Transverse colon (tissue), 4 donors: ENCODE measurements at regions not wholly inside any gene's neighbourhood (a gene's known extent, or its start where the extent isn't known, plus 50 kb on each side); places are given as distances from the start of the nearest gene placed in this dataset.

ENCODE experiments used
- DNase-seq: peaks from one replicate; pipeline ENCODE4 v3.0.0-alpha.2; 2019
- H3K27ac ChIP-seq, 4 donors: fragments of 200-600 bp; sonication (generic); 2 replicates each; pipeline ENCODE4 v1.5.1; 2016 to 2018; ENCODE audit warnings: inconsistent platforms in 4 of 4
- H3K27me3 ChIP-seq: fragments of 200-600 bp; sonication (generic); 2 replicates; pipeline ENCODE4 v1.5.1; 2017; ENCODE audit warnings: inconsistent platforms
- H3K36me3 ChIP-seq, 4 donors: fragments of 200-600 bp; sonication (generic); 2 replicates each; pipeline ENCODE4 v1.5.1; 2017 to 2019; ENCODE audit warnings: inconsistent platforms in 4 of 4
- H3K4me1 ChIP-seq, 4 donors: fragments of 200-600 bp; sonication (generic); 2 replicates each; pipeline ENCODE4 v1.5.1; 2017 to 2020; ENCODE audit warnings: inconsistent platforms in 4 of 4
- H3K4me3 ChIP-seq, 4 donors: fragments of 200-600 bp; sonication (generic); 1 replicate in 1 of 4; 2 replicates in 3 of 4; pipeline versions ENCODE4 v1.5.1 to v1.6.1; 2017 to 2019; ENCODE audit warnings: inconsistent platforms in 4 of 4
- H3K9me3 ChIP-seq, 2 donors: fragments of 200-600 bp; sonication (generic); 2 replicates each; pipeline ENCODE4 v1.5.1; 2017 to 2019; ENCODE audit warnings: inconsistent platforms in 2 of 2
- CTCF ChIP-seq, 5 experiments: fragments of 200-600 bp in 3 of 5; fragments of 450-650 bp in 2 of 5; sonication (generic) in 3 of 5; IDR thresholded peaks; 1 replicate in 2 of 5; 2 replicates in 3 of 5; pipeline ENCODE4 v1.5.1; 2016 to 2017; ENCODE audit warnings: antibody characterized with exemption in 5 of 5, inconsistent platforms in 3 of 5, mild to moderate bottlenecking in 2 of 5, moderate library complexity in 1 of 5
- EP300 ChIP-seq: sonication (generic); formaldehyde crosslinking; IDR thresholded peaks from one replicate; pipeline ENCODE4 v1.6.1; 2017; ENCODE audit warnings: antibody characterized with exemption, low read depth
- POLR2A ChIP-seq: fragments of 450-650 bp; IDR thresholded peaks from one replicate; pipeline ENCODE4 v1.6.1; 2016; ENCODE audit warnings: antibody characterized with exemption, mild to moderate bottlenecking, moderate library complexity
- POLR2AphosphoS5 ChIP-seq, 3 donors: sonication (generic); formaldehyde crosslinking; IDR thresholded peaks; one replicate each; pipeline ENCODE4 v1.6.1; 2016; ENCODE audit warnings: antibody characterized with exemption in 3 of 3
- WGBS, 2 donors: methylation state at CpG; one replicate each; pipeline ENCODE4 v1.1.5; 2018; ENCODE audit warnings: low coverage in 1 of 2; 5-methylcytosine and 5-hydroxymethylcytosine counted together
- in situ Hi-C, 4 donors: fragments of 200-750 bp; cut with MboI; loops; one replicate each; pipeline versions ENCODE4 v1.15.0 to v1.15.1; 2017; ENCODE audit warnings: low sequenced_read_pairs in 3 of 4, low pct_ligation_motif_present in 1 of 4, low pct_unique_long_range_greater_than_20kb in 1 of 4
- intact Hi-C: fragments of 100-400 bp; cut with DNase I; formaldehyde crosslinking; loops from one replicate; pipeline ENCODE4 v1.15.1; 2023; ENCODE audit warnings: low total_unique reads

GRCh38 chr18:30696201-30696600 is 346.3 kb downstream of the DSC3 start:
- no peaks in the 10 kb centered on the region for H3K36me3 ChIP-seq
- no peaks in the 10 kb centered on the region for H3K27me3 ChIP-seq
- no peaks in the 10 kb centered on the region for H3K9me3 ChIP-seq
- intact Hi-C loops (no loop called here), in situ Hi-C loops (no loop called here)
- DNase-seq, result no peak
- H3K27ac ChIP-seq, result no peak overlapping the region
- H3K4me1 ChIP-seq, result no peaks in the 10 kb centered on the region
- TF ChIP-seq POLR2AphosphoS5 (IDR thresholded peaks at IDR 0.05) (no peak), CTCF (IDR thresholded peaks at IDR 0.05) (no peak), POLR2A (no peak), EP300 (no peak)
- no peak overlapping the region for H3K4me3 ChIP-seq
- WGBS, 2 donors, result 89 to 90% methylated on average over 5 of the region's 5 CpGs

- H3K27ac ChIP-seq, result no peak overlapping the region
- no peaks in the 10 kb centered on the region for H3K9me3 ChIP-seq
- no peak overlapping the region for H3K4me3 ChIP-seq
- TF ChIP-seq EP300 (no peak), CTCF (IDR thresholded peaks at IDR 0.05) (no peak), POLR2A (no peak), POLR2AphosphoS5 (IDR thresholded peaks at IDR 0.05) (no peak)
- no peak for DNase-seq
- H3K4me1 ChIP-seq, result no peaks in the 10 kb centered on the region
- WGBS, 2 donors, result 60% methylated on average over 1 of the region's 3 CpGs; no CpG with 5 or more reads in 1 of the 2 donors
- intact Hi-C loops, result no loop called here
- H3K36me3 ChIP-seq, result no peaks in the 10 kb centered on the region
- H3K27me3 ChIP-seq, result no peaks in the 10 kb centered on the region
- in situ Hi-C loops, result no loop called here
These were observed 347.8 kb downstream of the DSC3 start for GRCh38 chr18:30694773-30695172.

GRCh38 chr18:30689216-30689615 is 353.3 kb downstream of the DSC3 start:
- H3K4me3 ChIP-seq, result no peak overlapping the region

DNA sequence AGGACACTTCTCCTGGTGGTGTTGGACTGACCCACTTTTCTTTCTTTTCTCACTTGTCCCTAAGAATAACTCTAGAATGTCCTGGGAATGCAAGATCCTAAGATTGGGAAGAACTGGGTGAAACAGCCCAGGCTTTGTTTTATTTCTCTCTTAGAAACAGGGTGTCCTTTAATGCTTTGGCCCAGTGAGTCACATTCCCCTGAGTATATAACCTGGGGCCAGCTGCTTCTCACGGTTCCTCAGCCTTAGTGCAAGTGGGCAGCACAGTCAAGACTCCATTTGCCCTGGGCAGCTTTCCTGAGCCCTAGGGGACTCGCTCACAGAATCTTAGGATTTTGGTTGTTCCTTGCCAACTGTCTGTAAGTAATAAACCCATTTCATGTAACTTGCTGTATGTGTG is 355.0 kb downstream of the DSC3 start:
- H3K9me3 ChIP-seq, result no peaks in the 10 kb centered on the region
- H3K36me3 ChIP-seq, result no peaks in the 10 kb centered on the region
- 63% methylated on average over 2 of the region's 2 CpGs; no CpG with 5 or more reads in 1 of the 2 donors for WGBS, 2 donors
- in situ Hi-C loops (no loop called here), intact Hi-C loops (no loop called here)
- no peaks in the 10 kb centered on the region for H3K4me1 ChIP-seq
- TF ChIP-seq POLR2A, result no peak
- H3K4me3 ChIP-seq, result no peak overlapping the region
- DNase-seq, result no peak
- no peaks in the 10 kb centered on the region for H3K27me3 ChIP-seq
- no peak overlapping the region for H3K27ac ChIP-seq

More at GRCh38 chr18:30689216-30689615, 353.3 kb downstream of the DSC3 start:
- in situ Hi-C loops, result no loop called here
- Histone ChIP-seq H3K27me3 (no peaks in the 10 kb centered on the region), H3K4me1 (no peaks in the 10 kb centered on the region), H3K36me3 (no peaks in the 10 kb centered on the region), H3K9me3 (no peaks in the 10 kb centered on the region), H3K27ac (no peak overlapping the region)
- WGBS, 2 donors, result 64 to 74% methylated on average over 1 to 2 of the region's 2 CpGs
- no peak for DNase-seq
- TF ChIP-seq EP300 (no peak), POLR2AphosphoS5 (IDR thresholded peaks at IDR 0.05) (no peak), CTCF (IDR thresholded peaks at IDR 0.05) (no peak), POLR2A (no peak)
- intact Hi-C loops, result no loop called here

GRCh38 chr18:30684825-30685481 is 357.6 kb downstream of the DSC3 start:
- no peak for DNase-seq
- no peak overlapping the region for H3K27ac ChIP-seq
- in situ Hi-C loops, result no loop called here
- WGBS, 2 donors, result 42 to 61% methylated on average over 3 of the region's 3 CpGs
- intact Hi-C loops, result no loop called here
- TF ChIP-seq CTCF (IDR thresholded peaks at IDR 0.05), result no peak
- no peak for TF ChIP-seq EP300
- TF ChIP-seq POLR2AphosphoS5 (IDR thresholded peaks at IDR 0.05), result no peak
- TF ChIP-seq POLR2A, result no peak
- no peaks in the 10 kb centered on the region for H3K9me3 ChIP-seq
- no peak overlapping the region for H3K4me3 ChIP-seq
- H3K4me1 ChIP-seq, result no peaks in the 10 kb centered on the region
- no peaks in the 10 kb centered on the region for H3K27me3 ChIP-seq
- no peaks in the 10 kb centered on the region for H3K36me3 ChIP-seq
